HEK293 (cell line): ENCODE measurements at regions not wholly inside any gene's neighbourhood (a gene's known extent, or its start where the extent isn't known, plus 50 kb on each side); places are given as distances from the start of the nearest gene placed in this dataset.

ENCODE experiments used
- CTCF ChIA-PET: fragments of 350-600 bp; formaldehyde crosslinking; extraction: SDS; loops from one replicate; lab custom pipeline; 2021; ENCODE audit warnings: antibody characterized with exemption; lab: Yijun Ruan, JAX
- POLR2A ChIA-PET: fragments of 300-600 bp; formaldehyde crosslinking; extraction: SDS; loops from one replicate; lab custom pipeline; 2020; ENCODE audit warnings: antibody characterized with exemption, inconsistent platforms; lab: Yijun Ruan, JAX
- H3K27ac ChIP-seq: fragments of 200-500 bp; sonication (Bioruptor generic); 2 replicates; pipeline ENCODE4 v1.5.1; 2014; ENCODE audit warnings: low read depth, low read length, control low read depth, inconsistent platforms; ENCODE audit errors: extremely low read depth
- H3K36me3 ChIP-seq, 2 experiments: fragments of 200-500 bp in 1 of 2; sonication (Bioruptor generic) in 1 of 2; 1 replicate in 1 of 2; 2 replicates in 1 of 2; pipeline ENCODE4 v1.5.1; 2014 to 2017; ENCODE audit warnings: inconsistent platforms in 2 of 2, low read length in 2 of 2; ENCODE audit not compliant: control insufficient read depth in 2 of 2, insufficient read depth in 1 of 2
- H3K4me1 ChIP-seq: fragments of 200-500 bp; sonication (Bioruptor generic); 2 replicates; pipeline ENCODE4 v1.5.1; 2014; ENCODE audit warnings: mild to moderate bottlenecking, low read length, inconsistent platforms; ENCODE audit not compliant: control insufficient read depth, insufficient read depth
- H3K4me3 ChIP-seq: 2 replicates; pipeline ENCODE4 v1.5.1; 2011; ENCODE audit warnings: low read depth, mild to moderate bottlenecking, control low read depth, low read length, moderate library complexity
- H3K9me3 ChIP-seq: fragments of 200-500 bp; sonication (Bioruptor generic); 2 replicates; pipeline ENCODE4 v1.5.1; 2014; ENCODE audit warnings: low read depth, low read length, inconsistent platforms; ENCODE audit not compliant: control insufficient read depth, insufficient read depth
- GLIS1 ChIP-seq: fragments of 450-650 bp; formaldehyde crosslinking; IDR thresholded peaks from 2 replicates; pipeline ENCODE4 v1.5.1; 2016; ENCODE audit warnings: missing biosample characterization, missing genetic modification characterization
- KLF1 ChIP-seq: fragments of 450-650 bp; formaldehyde crosslinking; IDR thresholded peaks from 2 replicates; pipeline ENCODE4 v1.5.1; 2016; ENCODE audit warnings: missing biosample characterization, missing genetic modification characterization
- KLF10 ChIP-seq: fragments of 450-650 bp; IDR thresholded peaks from 2 replicates; pipeline ENCODE4 v1.5.1; 2018; ENCODE audit warnings: missing biosample characterization, mild to moderate bottlenecking, missing genetic modification characterization
- MEIS1 ChIP-seq: sonication (generic); formaldehyde crosslinking; IDR thresholded peaks from 2 replicates; pipeline ENCODE4 v1.8.1; 2022; ENCODE audit warnings: missing genetic modification reagents, mild to moderate bottlenecking, borderline replicate concordance
- PRDM10 ChIP-seq: fragments of 450-650 bp; formaldehyde crosslinking; IDR thresholded peaks from 2 replicates; pipeline ENCODE4 v1.5.1; 2016; ENCODE audit warnings: missing biosample characterization, missing genetic modification characterization
- SALL2 ChIP-seq: fragments of 450-650 bp; formaldehyde crosslinking; IDR thresholded peaks from 2 replicates; pipeline ENCODE4 v1.5.0; 2017; ENCODE audit warnings: missing biosample characterization, mild to moderate bottlenecking, missing genetic modification characterization, borderline replicate concordance
- ZNF112 ChIP-seq: fragments of 450-650 bp; formaldehyde crosslinking; IDR thresholded peaks from 2 replicates; pipeline ENCODE4 v1.5.0; 2017; ENCODE audit warnings: missing biosample characterization, missing genetic modification characterization
- ZNF280C ChIP-seq: fragments of 450-650 bp; formaldehyde crosslinking; IDR thresholded peaks from 2 replicates; pipeline ENCODE4 v1.5.1; 2016; ENCODE audit warnings: missing biosample characterization, missing genetic modification characterization
- ZNF354C ChIP-seq: fragments of 450-650 bp; formaldehyde crosslinking; IDR thresholded peaks from 2 replicates; pipeline ENCODE4 v1.5.1; 2016; ENCODE audit warnings: missing biosample characterization, missing genetic modification characterization, low read depth, borderline replicate concordance
- ZNF571 ChIP-seq: fragments of 450-650 bp; formaldehyde crosslinking; IDR thresholded peaks from 2 replicates; pipeline ENCODE4 v1.5.0; 2017; ENCODE audit warnings: missing biosample characterization, missing genetic modification characterization
- ZNF701 ChIP-seq: fragments of 450-650 bp; formaldehyde crosslinking; IDR thresholded peaks from 2 replicates; pipeline ENCODE4 v1.5.1; 2016; ENCODE audit warnings: missing biosample characterization, missing genetic modification characterization
- ZNF785 ChIP-seq: fragments of 450-650 bp; formaldehyde crosslinking; IDR thresholded peaks from 2 replicates; pipeline ENCODE4 v1.5.1; 2016; ENCODE audit warnings: missing biosample characterization, missing genetic modification characterization
- ZSCAN5A ChIP-seq: fragments of 450-650 bp; formaldehyde crosslinking; IDR thresholded peaks from 2 replicates; pipeline ENCODE4 v1.5.1; 2016; ENCODE audit warnings: missing biosample characterization, missing genetic modification characterization
- TF ChIP-seq, protein P1 (sequence below): fragments of 450-650 bp; formaldehyde crosslinking; IDR thresholded peaks from 2 replicates; pipeline ENCODE4 v1.5.1; 2017; ENCODE audit warnings: missing biosample characterization, missing genetic modification characterization
- TF ChIP-seq, protein P2 (sequence below): fragments of 450-650 bp; formaldehyde crosslinking; IDR thresholded peaks from 2 replicates; pipeline ENCODE4 v1.5.1; 2016; ENCODE audit warnings: missing biosample characterization, missing genetic modification characterization

DNA sequence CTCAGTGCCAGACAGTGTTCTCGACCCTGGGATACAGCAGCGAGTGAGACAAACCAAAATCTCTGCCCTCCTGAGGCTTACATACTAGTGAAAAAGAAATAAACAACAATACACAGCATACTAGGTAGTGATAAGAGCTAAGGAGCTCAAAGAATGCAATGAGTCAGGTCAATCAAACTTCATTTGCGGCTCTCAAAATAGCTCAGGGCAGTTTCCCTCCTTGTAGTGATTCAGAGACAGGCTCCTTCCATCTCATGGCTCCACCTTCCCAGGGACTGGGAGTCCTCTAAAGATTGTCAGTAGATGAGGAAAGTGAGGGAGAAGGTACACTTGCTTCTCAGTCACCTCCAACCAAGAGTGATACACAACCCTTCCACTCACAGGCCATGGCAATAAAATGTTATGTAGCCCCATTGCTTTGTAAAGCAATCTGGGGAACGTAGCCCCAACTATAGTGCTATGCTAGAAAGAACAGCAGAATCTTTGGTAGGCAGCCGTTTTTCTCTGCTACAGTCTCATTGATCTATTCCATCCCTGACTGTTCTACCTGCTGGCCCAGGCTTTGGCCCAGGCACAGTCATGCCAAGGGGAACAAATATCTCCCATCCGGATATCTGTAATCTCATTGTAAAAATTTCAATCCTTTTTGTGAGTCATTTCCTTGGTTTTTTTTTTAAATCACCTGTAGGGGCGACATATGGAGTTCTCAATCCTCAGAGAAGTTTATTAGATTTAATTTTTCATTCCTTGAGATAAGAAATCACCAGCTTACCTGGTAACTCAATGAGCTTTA, 183.1 kb upstream of the S100G start (continued):
- TF ChIP-seq, protein P1, sequence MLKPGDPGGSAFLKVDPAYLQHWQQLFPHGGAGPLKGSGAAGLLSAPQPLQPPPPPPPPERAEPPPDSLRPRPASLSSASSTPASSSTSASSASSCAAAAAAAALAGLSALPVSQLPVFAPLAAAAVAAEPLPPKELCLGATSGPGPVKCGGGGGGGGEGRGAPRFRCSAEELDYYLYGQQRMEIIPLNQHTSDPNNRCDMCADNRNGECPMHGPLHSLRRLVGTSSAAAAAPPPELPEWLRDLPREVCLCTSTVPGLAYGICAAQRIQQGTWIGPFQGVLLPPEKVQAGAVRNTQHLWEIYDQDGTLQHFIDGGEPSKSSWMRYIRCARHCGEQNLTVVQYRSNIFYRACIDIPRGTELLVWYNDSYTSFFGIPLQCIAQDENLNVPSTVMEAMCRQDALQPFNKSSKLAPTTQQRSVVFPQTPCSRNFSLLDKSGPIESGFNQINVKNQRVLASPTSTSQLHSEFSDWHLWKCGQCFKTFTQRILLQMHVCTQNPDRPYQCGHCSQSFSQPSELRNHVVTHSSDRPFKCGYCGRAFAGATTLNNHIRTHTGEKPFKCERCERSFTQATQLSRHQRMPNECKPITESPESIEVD (tag by site-specific recombination), result no peak
- TF ChIP-seq KLF10, result no peak

DNA sequence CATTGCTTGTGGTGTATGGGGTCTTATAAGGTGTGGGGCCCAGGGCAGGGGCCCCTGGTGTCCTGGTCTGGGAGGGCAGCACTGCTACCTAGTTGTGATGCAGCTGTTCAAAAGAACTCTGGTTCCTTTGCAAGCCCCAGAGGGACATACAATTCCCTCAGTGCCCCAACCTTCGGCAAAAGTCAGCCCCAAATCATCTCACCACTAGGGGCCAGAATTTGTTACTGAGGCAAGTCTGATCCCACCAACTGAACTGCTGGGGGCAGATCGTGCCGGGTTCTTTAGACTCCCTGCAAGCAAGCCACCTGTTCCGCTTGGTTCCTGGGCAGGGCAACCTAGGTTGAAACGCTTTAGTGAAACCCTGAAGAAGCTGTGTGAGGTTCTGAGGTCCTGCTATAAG, 180.1 kb upstream of the S100G start:
- no peak overlapping the region for H3K4me3 ChIP-seq
- POLR2A ChIA-PET, result no interaction called here
- CTCF ChIA-PET, result interaction anchor here (1.5 kb wide), 1 partner anchor 13 kb away, joined by 7 read pairs; no protein-coding TSS in a partner anchor
- no peak overlapping the region for H3K27ac ChIP-seq
- H3K4me1 ChIP-seq, result no peaks in the 10 kb centered on the region
- TF ChIP-seq ZNF280C (tag by site-specific recombination), result no peak
- no peak for TF ChIP-seq MEIS1 (CRISPR knock-in tag)
- TF ChIP-seq, protein P2, sequence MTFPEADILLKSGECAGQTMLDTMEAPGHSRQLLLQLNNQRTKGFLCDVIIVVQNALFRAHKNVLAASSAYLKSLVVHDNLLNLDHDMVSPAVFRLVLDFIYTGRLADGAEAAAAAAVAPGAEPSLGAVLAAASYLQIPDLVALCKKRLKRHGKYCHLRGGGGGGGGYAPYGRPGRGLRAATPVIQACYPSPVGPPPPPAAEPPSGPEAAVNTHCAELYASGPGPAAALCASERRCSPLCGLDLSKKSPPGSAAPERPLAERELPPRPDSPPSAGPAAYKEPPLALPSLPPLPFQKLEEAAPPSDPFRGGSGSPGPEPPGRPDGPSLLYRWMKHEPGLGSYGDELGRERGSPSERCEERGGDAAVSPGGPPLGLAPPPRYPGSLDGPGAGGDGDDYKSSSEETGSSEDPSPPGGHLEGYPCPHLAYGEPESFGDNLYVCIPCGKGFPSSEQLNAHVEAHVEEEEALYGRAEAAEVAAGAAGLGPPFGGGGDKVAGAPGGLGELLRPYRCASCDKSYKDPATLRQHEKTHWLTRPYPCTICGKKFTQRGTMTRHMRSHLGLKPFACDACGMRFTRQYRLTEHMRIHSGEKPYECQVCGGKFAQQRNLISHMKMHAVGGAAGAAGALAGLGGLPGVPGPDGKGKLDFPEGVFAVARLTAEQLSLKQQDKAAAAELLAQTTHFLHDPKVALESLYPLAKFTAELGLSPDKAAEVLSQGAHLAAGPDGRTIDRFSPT (tag by site-specific recombination), result no peak
- no peak for TF ChIP-seq ZNF571 (tag by site-specific recombination)
- no peak for TF ChIP-seq ZNF354C
- TF ChIP-seq ZNF785, result no peak
- TF ChIP-seq ZNF701 (tag by site-specific recombination), result no peak
- no peak for TF ChIP-seq KLF1 (tag by site-specific recombination)
- TF ChIP-seq ZNF112 (tag by site-specific recombination), result no peak
- TF ChIP-seq ZSCAN5A (tag by site-specific recombination), result no peak
- TF ChIP-seq GLIS1, result no peak
- TF ChIP-seq PRDM10 (tag by site-specific recombination), result no peak
- TF ChIP-seq SALL2 (tag by site-specific recombination), result no peak
- TF ChIP-seq, all 188 proteins: peak for 0
- Histone ChIP-seq H3K36me3 (no peaks in the 10 kb centered on the region), H3K9me3 (no peaks in the 10 kb centered on the region)
